HEK293 (cell line): ENCODE measurements at regions not wholly inside any gene's neighbourhood (a gene's known extent, or its start where the extent isn't known, plus 50 kb on each side); places are given as distances from the start of the nearest gene placed in this dataset.

Source experiments
- CTCF ChIP-seq: fragments of 450-650 bp; formaldehyde crosslinking; IDR thresholded peaks from 2 replicates; pipeline ENCODE4 v1.5.1; 2016; ENCODE audit warnings: missing biosample characterization, missing genetic modification characterization
- KLF10 ChIP-seq: fragments of 450-650 bp; IDR thresholded peaks from 2 replicates; pipeline ENCODE4 v1.5.1; 2018; ENCODE audit warnings: missing biosample characterization, mild to moderate bottlenecking, missing genetic modification characterization
- MYNN ChIP-seq: fragments of 450-650 bp; formaldehyde crosslinking; IDR thresholded peaks from 2 replicates; pipeline ENCODE4 v1.5.1; 2016; ENCODE audit warnings: missing biosample characterization, missing genetic modification characterization, borderline replicate concordance
- REST ChIP-seq: fragments of 450-650 bp; formaldehyde crosslinking; IDR thresholded peaks from 2 replicates; pipeline ENCODE4 v1.5.1; 2016; ENCODE audit warnings: missing biosample characterization, missing genetic modification characterization
- ZFP41 ChIP-seq: fragments of 450-650 bp; formaldehyde crosslinking; IDR thresholded peaks from 2 replicates; pipeline ENCODE4 v1.5.1; 2016; ENCODE audit warnings: missing biosample characterization, missing genetic modification characterization, borderline replicate concordance
- ZNF341 ChIP-seq: fragments of 450-650 bp; formaldehyde crosslinking; IDR thresholded peaks from 2 replicates; pipeline ENCODE4; 2016; ENCODE audit warnings: low read depth, missing biosample characterization, missing genetic modification characterization
- ZNF776 ChIP-seq: fragments of 450-650 bp; formaldehyde crosslinking; IDR thresholded peaks from 2 replicates; pipeline ENCODE4 v1.5.0; 2017; ENCODE audit warnings: missing biosample characterization, missing genetic modification characterization, borderline replicate concordance

- TF ChIP-seq CTCF (tag by site-specific recombination) (no peak), ZNF341 (tag by site-specific recombination) (no peak), ZFP41 (tag by site-specific recombination) (no peak), ZNF776 (tag by site-specific recombination) (no peak), KLF10 (tag by site-specific recombination) (no peak), REST (tag by site-specific recombination) (no peak), MYNN (no peak)
Measured at GRCh38 chr5:92991581-92992067, 589.4 kb downstream of the NR2F1-AS1 start.
